ENCODE measurements at regions not wholly inside any gene's neighbourhood (a gene's known extent, or its start where the extent isn't known, plus 50 kb on each side); places are given as distances from the start of the nearest gene placed in this dataset.

DNA sequence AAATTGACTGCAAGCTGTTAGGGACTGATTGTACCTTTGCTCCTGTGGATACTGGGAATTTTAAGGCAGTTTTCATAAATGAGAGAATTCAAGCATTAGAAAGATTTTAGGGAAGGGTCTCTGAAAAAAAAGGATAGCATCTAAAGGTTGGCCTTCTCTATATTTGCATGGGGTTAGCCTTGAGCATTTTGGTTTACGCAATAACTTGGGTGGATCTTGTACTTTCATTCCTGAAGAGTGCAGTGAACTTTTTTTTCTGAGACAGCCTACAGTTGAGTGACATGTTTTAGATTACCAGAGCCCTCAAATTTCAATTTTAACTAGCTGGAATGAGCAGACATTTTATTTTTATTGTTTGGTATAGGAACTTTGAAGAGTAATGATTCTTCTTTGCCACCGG lies 91.6 kb upstream of the NR3C1 start:
- peaks cover 3% of the 10 kb centered on the region for H3K9me3 Mint-ChIP-seq
- no peak for DNase-seq (ENCODE audit: low spot score)
- H3K27ac Mint-ChIP-seq: no peak overlapping the region
- no peaks in the 10 kb centered on the region for H3K36me3 Mint-ChIP-seq
- peaks cover 0 to 8% of the 10 kb centered on the region in 2 donors for H3K4me1 Mint-ChIP-seq (ENCODE audit: low read depth in 2 of 2)
- H3K27me3 Mint-ChIP-seq: peaks cover 2 to 8% of the 10 kb centered on the region in 2 donors
- H3K4me3 Mint-ChIP-seq: no peak overlapping the region
- ATAC-seq: no peak

DNA sequence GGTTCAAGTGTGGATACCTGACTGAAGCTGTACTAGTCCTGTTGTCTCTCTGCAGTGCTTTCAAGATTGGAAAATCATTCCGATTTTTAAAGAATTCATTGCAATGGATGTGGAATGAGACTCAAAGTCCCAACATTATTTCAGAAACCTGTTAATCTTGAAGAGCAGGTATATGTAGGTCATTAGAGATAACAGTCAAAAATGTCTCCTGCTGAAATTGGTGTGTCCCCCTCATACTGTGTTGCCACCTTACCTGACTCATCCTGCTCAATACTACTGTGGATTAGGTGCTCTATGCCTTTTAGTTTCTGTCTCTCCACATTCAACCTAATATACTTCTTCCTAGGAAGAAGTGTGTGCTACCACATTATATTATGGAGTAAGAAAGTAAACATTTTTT lies 91.1 kb upstream of the NR3C1 start:
- Mint-ChIP-seq H3K9me3 (peaks cover 3% of the 10 kb centered on the region), H3K27ac (no peak overlapping the region), H3K4me3 (no peak overlapping the region), H3K36me3 (no peaks in the 10 kb centered on the region), H3K27me3 (peaks cover 2 to 8% of the 10 kb centered on the region in 2 donors), H3K4me1 (ENCODE audit: low read depth in 2 of 2) (peaks cover 0 to 8% of the 10 kb centered on the region in 2 donors)
- DNase-seq (ENCODE audit: low spot score) (no peak), ATAC-seq (no peak)

- H3K27ac Mint-ChIP-seq: no peak overlapping the region
- peaks cover 6% of the 10 kb centered on the region for H3K9me3 Mint-ChIP-seq
- H3K4me1 Mint-ChIP-seq (ENCODE audit: low read depth in 2 of 2): peaks cover 0 to 8% of the 10 kb centered on the region in 2 donors
- H3K36me3 Mint-ChIP-seq: no peaks in the 10 kb centered on the region
- no peak for ATAC-seq
- no peak overlapping the region for H3K4me3 Mint-ChIP-seq
- no peak for DNase-seq (ENCODE audit: low spot score)
- peaks cover 5 to 6% of the 10 kb centered on the region in 2 donors for H3K27me3 Mint-ChIP-seq
Observed at GRCh38 chr5:143494162-143494561, 90.7 kb upstream of the NR3C1 start.

DNA sequence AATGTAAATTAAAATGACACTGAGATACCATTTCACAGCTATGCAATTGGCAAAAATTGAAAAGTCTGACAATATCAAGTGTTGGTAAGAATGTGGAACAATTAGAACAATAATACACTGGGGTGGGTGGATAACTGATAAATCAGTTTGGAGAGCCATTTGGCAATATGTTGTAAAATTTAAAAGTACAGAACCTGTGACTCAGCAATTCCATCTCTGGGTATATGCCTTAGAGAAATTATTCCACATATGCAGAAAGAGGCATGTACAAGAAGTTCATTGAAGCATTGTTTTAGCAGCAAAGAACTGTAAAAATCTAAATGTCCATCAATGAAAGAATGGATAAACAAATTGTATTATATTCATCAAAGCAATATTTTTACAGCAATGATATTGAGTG lies 89.3 kb upstream of the NR3C1 start:
- DNase-seq (ENCODE audit: low spot score) (no peak), ATAC-seq (no peak)
- no peak overlapping the region for H3K27ac Mint-ChIP-seq
- peaks cover 0 to 8% of the 10 kb centered on the region in 2 donors for H3K4me1 Mint-ChIP-seq (ENCODE audit: low read depth in 2 of 2)
- H3K27me3 Mint-ChIP-seq: peaks cover 0 to 3% of the 10 kb centered on the region in 2 donors
- no peak overlapping the region for H3K4me3 Mint-ChIP-seq
- H3K9me3 Mint-ChIP-seq: peaks cover 7% of the 10 kb centered on the region
- no peaks in the 10 kb centered on the region for H3K36me3 Mint-ChIP-seq

GRCh38 chr5:143491646-143492045 lies 88.2 kb upstream of the NR3C1 start:
- Mint-ChIP-seq H3K4me3 (no peak overlapping the region), H3K27me3 (peaks cover 0 to 3% of the 10 kb centered on the region in 2 donors), H3K36me3 (no peaks in the 10 kb centered on the region), H3K4me1 (ENCODE audit: low read depth in 2 of 2) (peaks cover 0 to 5% of the 10 kb centered on the region in 2 donors), H3K9me3 (peaks cover 7% of the 10 kb centered on the region), H3K27ac (no peak overlapping the region)
- DNase-seq (ENCODE audit: low spot score) (no peak), ATAC-seq (no peak)

GRCh38 chr5:143488381-143488780 lies 84.9 kb upstream of the NR3C1 start:
- no peak overlapping the region for H3K4me3 Mint-ChIP-seq
- no peak overlapping the region for H3K27ac Mint-ChIP-seq
- DNase-seq (ENCODE audit: low spot score) (no peak), ATAC-seq (no peak)
- no peaks in the 10 kb centered on the region for H3K36me3 Mint-ChIP-seq
- H3K27me3 Mint-ChIP-seq: peaks cover 0 to 8% of the 10 kb centered on the region in 2 donors
- H3K9me3 Mint-ChIP-seq: peaks cover 4% of the 10 kb centered on the region
- H3K4me1 Mint-ChIP-seq (ENCODE audit: low read depth in 2 of 2): peaks cover 1 to 5% of the 10 kb centered on the region in 2 donors

DNA sequence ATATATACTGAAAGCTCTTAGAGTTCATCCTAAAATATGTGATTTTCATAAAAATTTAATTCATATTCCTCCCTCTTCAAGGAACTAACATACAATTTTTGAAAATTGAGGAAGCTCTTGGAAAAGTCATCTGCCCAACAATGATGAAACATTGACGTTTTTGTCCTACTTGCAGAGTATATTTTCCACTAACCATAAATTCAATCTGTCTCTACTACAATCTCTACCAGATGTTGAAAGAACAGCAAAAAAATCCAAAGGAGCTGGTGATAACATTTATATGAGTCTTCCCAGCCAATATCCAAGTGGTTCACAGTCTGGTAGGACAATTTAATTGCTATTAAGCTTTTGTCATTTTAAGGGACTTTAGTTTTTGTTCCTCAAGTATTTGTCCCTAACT lies 81.1 kb upstream of the NR3C1 start:
- Mint-ChIP-seq H3K4me3 (no peak overlapping the region), H3K27ac (no peak overlapping the region), H3K27me3 (peaks cover 0 to 12% of the 10 kb centered on the region in 2 donors), H3K36me3 (no peaks in the 10 kb centered on the region), H3K4me1 (ENCODE audit: low read depth in 2 of 2) (peaks cover 8 to 14% of the 10 kb centered on the region in 2 donors), H3K9me3 (peaks cover 4% of the 10 kb centered on the region)
- DNase-seq (ENCODE audit: low spot score) (no peak), ATAC-seq (no peak)

DNA sequence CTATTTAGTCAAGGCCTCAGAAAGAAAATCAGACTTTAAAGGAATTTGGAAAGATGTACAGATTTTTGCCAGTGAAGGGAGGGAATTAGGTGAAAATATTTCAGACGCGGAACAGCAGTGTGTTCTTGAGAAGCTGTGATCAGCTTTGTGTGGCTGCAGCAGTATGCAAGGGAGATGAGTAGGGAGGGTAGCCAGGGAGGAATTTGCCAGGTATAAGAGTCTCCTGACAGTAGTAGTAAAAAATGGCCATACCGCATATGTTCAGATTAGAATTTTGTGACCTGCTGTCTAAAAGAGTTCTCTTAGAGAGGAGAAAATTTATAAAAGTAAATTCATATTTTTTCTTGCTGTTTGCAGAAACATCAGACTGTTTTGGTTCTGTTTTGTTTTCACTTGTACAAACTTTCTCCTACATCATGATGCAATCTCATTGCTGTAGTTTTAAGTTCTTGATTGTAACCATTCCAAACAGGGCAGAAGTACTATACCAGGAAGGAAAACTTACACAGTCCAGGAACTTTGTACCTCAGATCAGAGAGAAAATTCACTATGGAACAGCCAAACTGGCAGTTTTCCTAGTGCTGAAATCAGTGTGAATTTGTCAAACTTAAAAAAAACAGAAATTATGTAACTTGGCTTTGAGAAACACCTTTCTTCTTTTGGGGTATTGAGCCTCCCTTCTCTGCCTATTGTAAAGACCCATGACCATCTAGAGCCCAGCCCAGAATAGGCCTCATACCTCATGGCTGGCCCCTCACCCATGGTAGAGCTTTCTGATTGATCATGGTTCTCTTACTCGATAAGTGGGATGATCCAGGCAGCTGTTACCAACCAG lies 78.4 kb upstream of the NR3C1 start:
- peaks cover 0 to 10% of the 10 kb centered on the region in 2 donors for H3K27me3 Mint-ChIP-seq
- no peaks in the 10 kb centered on the region for H3K36me3 Mint-ChIP-seq
- ATAC-seq (no peak), DNase-seq (ENCODE audit: low spot score) (no peak)
- no peaks in the 10 kb centered on the region for H3K9me3 Mint-ChIP-seq
- peaks cover 8 to 14% of the 10 kb centered on the region in 2 donors for H3K4me1 Mint-ChIP-seq (ENCODE audit: low read depth in 2 of 2)
- H3K27ac Mint-ChIP-seq: no peak overlapping the region
- H3K4me3 Mint-ChIP-seq: no peak overlapping the region

DNA sequence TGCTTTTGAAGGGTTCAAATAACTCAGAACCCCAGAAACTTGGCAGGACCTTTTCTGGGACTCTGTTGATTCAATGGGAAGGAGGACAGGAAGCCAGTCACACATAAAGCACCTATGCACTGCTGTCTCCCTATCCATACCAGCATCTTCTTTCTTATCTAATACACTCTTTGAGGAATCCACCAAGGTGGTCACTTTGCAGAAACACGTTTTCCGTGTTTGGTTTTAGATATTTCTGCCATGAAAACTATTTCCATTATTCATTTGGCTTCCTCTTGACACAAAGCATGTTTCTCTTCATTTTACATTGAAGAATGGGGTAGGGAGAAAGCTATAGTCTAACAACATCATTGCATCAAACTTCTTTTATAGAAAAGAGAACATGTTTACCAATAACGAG lies 76.5 kb upstream of the NR3C1 start:
- Mint-ChIP-seq H3K36me3 (no peaks in the 10 kb centered on the region), H3K27me3 (peaks cover 0 to 6% of the 10 kb centered on the region in 2 donors), H3K4me1 (ENCODE audit: low read depth in 2 of 2) (peaks cover 8 to 11% of the 10 kb centered on the region in 2 donors), H3K9me3 (no peaks in the 10 kb centered on the region), H3K4me3 (no peak overlapping the region), H3K27ac (no peak overlapping the region)
- ATAC-seq (no peak), DNase-seq (ENCODE audit: low spot score) (no peak)

- H3K9me3 Mint-ChIP-seq: no peaks in the 10 kb centered on the region
- no peak overlapping the region for H3K4me3 Mint-ChIP-seq
- peaks cover 0 to 6% of the 10 kb centered on the region in 2 donors for H3K27me3 Mint-ChIP-seq
- H3K27ac Mint-ChIP-seq: no peak overlapping the region
- no peak for DNase-seq (ENCODE audit: low spot score)
- H3K4me1 Mint-ChIP-seq (ENCODE audit: low read depth in 2 of 2): peaks cover 8 to 11% of the 10 kb centered on the region in 2 donors
- no peak for ATAC-seq
- no peaks in the 10 kb centered on the region for H3K36me3 Mint-ChIP-seq
Observed at GRCh38 chr5:143479394-143479793, 75.9 kb upstream of the NR3C1 start.

- no peak for ATAC-seq
Observed at GRCh38 chr5:143476601-143477211, 73.2 kb upstream of the NR3C1 start.

DNA sequence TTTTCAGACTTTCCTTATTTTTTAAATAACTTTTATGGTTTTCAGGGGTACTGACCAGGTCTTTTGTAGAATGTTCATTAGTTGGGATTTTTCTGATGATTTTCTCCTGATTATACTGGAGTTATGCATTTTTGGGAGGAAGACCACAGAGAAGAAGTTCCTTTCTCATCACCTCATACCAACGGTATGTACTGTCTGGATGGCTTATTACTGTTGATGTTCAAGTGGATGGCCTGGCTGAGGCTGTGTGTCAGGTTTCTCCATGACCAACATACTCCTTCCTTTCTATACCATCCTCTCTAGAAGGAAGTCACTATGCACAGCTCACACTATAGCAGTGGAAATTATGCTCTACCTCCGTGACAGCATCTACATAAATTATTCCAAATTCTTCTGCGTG lies 71.1 kb upstream of the NR3C1 start:
- Mint-ChIP-seq H3K36me3 (no peaks in the 10 kb centered on the region), H3K4me1 (ENCODE audit: low read depth in 2 of 2) (no peaks in the 10 kb centered on the region), H3K27ac (no peak overlapping the region), H3K9me3 (no peaks in the 10 kb centered on the region), H3K4me3 (no peak overlapping the region), H3K27me3 (no peaks in the 10 kb centered on the region)
- DNase-seq (ENCODE audit: low spot score) (no peak), ATAC-seq (no peak)

More at GRCh38 chr5:143476601-143477211, 73.2 kb upstream of the NR3C1 start:
- Mint-ChIP-seq H3K4me1 (ENCODE audit: low read depth in 2 of 2) (peaks cover 0 to 3% of the 10 kb centered on the region in 2 donors), H3K36me3 (no peaks in the 10 kb centered on the region), H3K27ac (no peak overlapping the region), H3K9me3 (no peaks in the 10 kb centered on the region), H3K4me3 (no peak overlapping the region), H3K27me3 (peaks cover 0 to 3% of the 10 kb centered on the region in 2 donors)
- DNase-seq (ENCODE audit: low spot score): no peak

DNA sequence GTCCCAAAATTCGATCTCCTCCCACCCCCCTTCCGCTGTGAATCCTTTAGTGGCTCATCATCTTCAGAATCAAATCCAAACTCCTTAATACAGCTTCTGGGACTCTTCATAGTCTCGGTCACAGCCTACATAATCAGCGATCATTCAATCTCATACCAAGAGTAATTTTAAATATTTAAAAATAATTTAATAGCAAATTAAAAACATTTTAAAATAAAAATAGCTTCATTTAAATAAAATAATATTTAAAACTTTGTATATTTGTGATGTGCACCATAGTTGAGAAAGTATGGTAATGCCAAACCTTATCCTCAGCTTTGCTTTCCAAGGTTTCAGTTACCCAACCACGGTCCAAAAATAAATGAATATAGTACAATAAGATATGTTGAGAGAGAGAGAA lies 70.0 kb upstream of the NR3C1 start:
- no peak for DNase-seq (ENCODE audit: low spot score)
- no peak for ATAC-seq
- Mint-ChIP-seq H3K4me3 (no peak overlapping the region), H3K9me3 (no peaks in the 10 kb centered on the region), H3K36me3 (no peaks in the 10 kb centered on the region), H3K4me1 (ENCODE audit: low read depth in 2 of 2) (no peaks in the 10 kb centered on the region), H3K27ac (no peak overlapping the region), H3K27me3 (no peaks in the 10 kb centered on the region)

GRCh38 chr5:143472576-143472975 lies 69.1 kb upstream of the NR3C1 start:
- Mint-ChIP-seq H3K36me3 (no peaks in the 10 kb centered on the region), H3K4me1 (ENCODE audit: low read depth in 2 of 2) (no peaks in the 10 kb centered on the region), H3K27me3 (no peaks in the 10 kb centered on the region), H3K9me3 (no peaks in the 10 kb centered on the region), H3K27ac (no peak overlapping the region), H3K4me3 (no peak overlapping the region)
- DNase-seq (ENCODE audit: low spot score) (no peak), ATAC-seq (no peak)

All from natural killer cell treated with Interleukin-12 subunit alpha and Interleukin-12 subunit beta and Interleukin-15 and Interleukin-18, amount 100 ng/mL, for 72 hours (primary cell).